ENCODE measurements at regions not wholly inside any gene's neighbourhood (a gene's known extent, or its start where the extent isn't known, plus 50 kb on each side); places are given as distances from the start of the nearest gene placed in this dataset.

DNA sequence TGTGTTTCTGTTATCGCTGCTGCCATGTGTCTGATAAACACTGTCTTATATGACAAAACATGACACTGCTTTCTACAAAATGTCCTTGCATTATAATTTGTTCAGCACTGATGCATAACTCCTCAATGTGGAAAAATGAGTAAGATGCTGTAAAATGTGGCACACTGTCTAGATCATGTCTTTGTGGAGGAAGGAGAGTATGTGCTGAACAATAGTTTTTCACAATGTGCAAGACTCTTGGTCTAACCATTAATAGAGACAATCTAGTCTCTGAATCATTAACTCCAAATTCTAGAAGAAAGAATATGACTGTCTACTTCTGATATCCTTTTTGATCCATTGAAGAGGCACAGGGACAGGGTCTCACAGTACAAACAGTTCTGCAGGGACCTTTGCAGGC, 127.9 kb upstream of the RARB start:
- TF ChIP-seq CTCF (IDR thresholded peaks at IDR 0.05), result no peak
- no peak for TF ChIP-seq POLR2A (IDR thresholded peaks at IDR 0.05)
